ENCODE measurements at regions not wholly inside any gene's neighbourhood (a gene's known extent, or its start where the extent isn't known, plus 50 kb on each side); places are given as distances from the start of the nearest gene placed in this dataset.

GRCh38 chr2:2719015-2719414 lies 387.9 kb upstream of the MYT1L start (continued):
- TF ChIP-seq TOE1 (IDR thresholded peaks at IDR 0.05; ENCODE audit: borderline replicate concordance) (no peak), TOE1 (CRISPR knock-in tag; IDR thresholded peaks at IDR 0.05; ENCODE audit: borderline replicate concordance, low read depth) (no peak), YY1 (IDR thresholded peaks at IDR 0.05; ENCODE audit: borderline replicate concordance in 1 of 3, control insufficient read depth in 1 of 3, extremely low read depth in 1 of 3, insufficient read depth in 3 of 3, insufficient read length in 1 of 3, insufficient replicate concordance in 2 of 3, low read depth in 1 of 3, low read length in 2 of 3) (no peak), ZNF165 (CRISPR knock-in tag; IDR thresholded peaks at IDR 0.05; ENCODE audit: borderline replicate concordance) (no peak), TCF7L2 (IDR thresholded peaks at IDR 0.05; ENCODE audit: low read depth, low read length) (no peak), MIER1 (IDR thresholded peaks at IDR 0.05; ENCODE audit: low read depth) (peak; percentile 68; the same call in 1 of the 2 replicates), CBFB (CRISPR knock-in tag; IDR thresholded peaks at IDR 0.05) (no peak), EHMT2 (IDR thresholded peaks at IDR 0.05) (peak; percentile 88), CREB5 (CRISPR knock-in tag; IDR thresholded peaks at IDR 0.05) (no peak)

- H3K79me2 ChIP-seq (ENCODE audit: control insufficient read depth, insufficient read depth, low read length): no peaks in the 10 kb centered on the region
- DNase-seq (ENCODE audit: extremely low read depth in 1 of 4, low spot score in 3 of 4) (no peak), ATAC-seq (no peak), FAIRE-seq (no peak)
- H3K9ac ChIP-seq (ENCODE audit: insufficient read depth in 1 of 2, low read depth in 2 of 2, low read length in 2 of 2): no peak overlapping the region
- ChIA-PET CTCF (ENCODE audit: low intra/inter-chr PET ratio) (no interaction called here), POLR2A (no interaction called here)
- no peaks in the 10 kb centered on the region for H3K36me3 ChIP-seq (ENCODE audit: control insufficient read depth, insufficient read depth, low read length)
- WGBS (ENCODE audit: insufficient coverage, low coverage, missing lambda C conversion rate): 3% methylated on average over 6 of the region's 7 CpGs
- no peaks in the 10 kb centered on the region for H4K20me1 ChIP-seq (replicated peaks; ENCODE audit: control insufficient read depth, insufficient read depth, low read length)
- no peak overlapping the region for H3K27ac ChIP-seq (ENCODE audit: extremely low read depth, low read depth, low read length)
- intact Hi-C loops (cut with micrococcal nuclease) (no loop called here), in situ Hi-C loops (cut with MboI) (no loop called here)
- H3K4me3 ChIP-seq: no peak overlapping the region
- no peaks in the 10 kb centered on the region for H3K9me1 ChIP-seq (ENCODE audit: control insufficient read depth, insufficient read depth, low read length)
- no peaks in the 10 kb centered on the region for H3K4me1 ChIP-seq (replicated peaks in 1 of 2; ENCODE audit: control insufficient read depth in 2 of 2, insufficient read depth in 2 of 2, low read length in 2 of 2)
- H3K27me3 ChIP-seq (ENCODE audit: control insufficient read depth in 2 of 2, insufficient read depth in 2 of 2, low read length in 2 of 2): peaks cover 0 to 33% of the 10 kb centered on the region in 2 experiments
- no peak overlapping the region for H2AFZ ChIP-seq (ENCODE audit: low read depth, low read length)
- no peaks in the 10 kb centered on the region for H3K9me3 ChIP-seq (replicated peaks; ENCODE audit: control insufficient read depth, insufficient read depth, low read depth, low read length)
- no peak overlapping the region for H3K4me2 ChIP-seq (ENCODE audit: insufficient read depth, low read length)
- BruUV-seq (replicated peaks): no TSS peak
- TF ChIP-seq FOXJ3 (CRISPR knock-in tag; IDR thresholded peaks at IDR 0.05) (no peak), PRDM10 (IDR thresholded peaks at IDR 0.05; ENCODE audit: partially characterized antibody) (no peak), SETDB1 (IDR thresholded peaks at IDR 0.05; ENCODE audit: low read length) (no peak), ZNF41 (CRISPR knock-in tag; conservative IDR thresholded peaks at IDR 0.05) (no peak), HNRNPLL (IDR thresholded peaks at IDR 0.05; ENCODE audit: low read depth, low read length, poor library complexity, severe bottlenecking) (no peak), GATAD2B (IDR thresholded peaks at IDR 0.05; ENCODE audit: borderline replicate concordance) (no peak), ZNF239 (CRISPR knock-in tag; IDR thresholded peaks at IDR 0.05) (no peak), SMAD4 (CRISPR knock-in tag; conservative IDR thresholded peaks at IDR 0.05) (no peak)
These were observed 386.3 kb upstream of the MYT1L start for GRCh38 chr2:2717406-2717805.

Measured in K562 (cell line).